ENCODE measurements at regions not wholly inside any gene's neighbourhood (a gene's known extent, or its start where the extent isn't known, plus 50 kb on each side); places are given as distances from the start of the nearest gene placed in this dataset.
"Not testable (repeated sequence)": the region's sequence is repeated elsewhere in the genome, so short reads cannot be mapped to it uniquely, and the experiment has no call there.

DNA sequence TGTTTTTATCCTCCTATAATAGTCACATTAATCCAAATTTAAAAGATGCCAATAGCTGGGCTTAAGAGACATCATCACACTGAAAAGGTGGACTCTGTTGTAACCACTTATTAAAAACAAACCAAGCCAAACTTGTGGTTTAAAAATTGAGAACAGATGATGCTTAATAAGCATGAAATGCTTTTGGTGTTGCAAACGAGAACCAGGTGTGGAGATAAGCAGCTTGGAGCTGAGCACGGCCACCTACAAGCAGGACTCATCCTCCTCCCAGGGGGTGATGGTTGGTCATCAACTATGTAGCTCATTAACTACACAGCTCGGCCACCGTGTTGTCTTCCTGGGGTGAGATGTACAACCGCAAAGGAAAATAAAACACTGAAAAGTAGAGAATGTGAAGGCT, 154.4 kb downstream of the NPR3 start:
- H3K4me1 ChIP-seq (ENCODE audit: control insufficient read depth, insufficient read depth, low read length), result no peaks in the 10 kb centered on the region
- WGBS (ENCODE audit: insufficient coverage), result 85% methylated on average over 4 of the region's 5 CpGs
- no peak overlapping the region for H3K27ac Mint-ChIP-seq
- H3K4me1 Mint-ChIP-seq, result peaks cover 9 to 10% of the 10 kb centered on the region in 2 donors
- H3K4me3 ChIP-seq (ENCODE audit: low read length), result no peak overlapping the region
- DNase-seq (no peak), ATAC-seq (no peak)
- H3K27ac ChIP-seq (ENCODE audit: low read length), result no peak overlapping the region
- no peaks in the 10 kb centered on the region for H3K36me3 Mint-ChIP-seq
- H3K36me3 ChIP-seq (ENCODE audit: control insufficient read depth, insufficient read depth, low read length), result no peaks in the 10 kb centered on the region
- H3K9me3 Mint-ChIP-seq, result peaks cover 0 to 2% of the 10 kb centered on the region in 2 donors
- H3K27me3 ChIP-seq (ENCODE audit: control insufficient read depth, insufficient read depth, low read length), result no peaks in the 10 kb centered on the region
- TF ChIP-seq, protein P1, sequence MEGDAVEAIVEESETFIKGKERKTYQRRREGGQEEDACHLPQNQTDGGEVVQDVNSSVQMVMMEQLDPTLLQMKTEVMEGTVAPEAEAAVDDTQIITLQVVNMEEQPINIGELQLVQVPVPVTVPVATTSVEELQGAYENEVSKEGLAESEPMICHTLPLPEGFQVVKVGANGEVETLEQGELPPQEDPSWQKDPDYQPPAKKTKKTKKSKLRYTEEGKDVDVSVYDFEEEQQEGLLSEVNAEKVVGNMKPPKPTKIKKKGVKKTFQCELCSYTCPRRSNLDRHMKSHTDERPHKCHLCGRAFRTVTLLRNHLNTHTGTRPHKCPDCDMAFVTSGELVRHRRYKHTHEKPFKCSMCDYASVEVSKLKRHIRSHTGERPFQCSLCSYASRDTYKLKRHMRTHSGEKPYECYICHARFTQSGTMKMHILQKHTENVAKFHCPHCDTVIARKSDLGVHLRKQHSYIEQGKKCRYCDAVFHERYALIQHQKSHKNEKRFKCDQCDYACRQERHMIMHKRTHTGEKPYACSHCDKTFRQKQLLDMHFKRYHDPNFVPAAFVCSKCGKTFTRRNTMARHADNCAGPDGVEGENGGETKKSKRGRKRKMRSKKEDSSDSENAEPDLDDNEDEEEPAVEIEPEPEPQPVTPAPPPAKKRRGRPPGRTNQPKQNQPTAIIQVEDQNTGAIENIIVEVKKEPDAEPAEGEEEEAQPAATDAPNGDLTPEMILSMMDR (IDR thresholded peaks at IDR 0.05), result no peak
- intact Hi-C loops (cut with micrococcal nuclease), result no loop called here
- peaks cover 16 to 23% of the 10 kb centered on the region in 2 donors for H3K27me3 Mint-ChIP-seq (ENCODE audit: low read depth in 2 of 2)
- H3K4me3 Mint-ChIP-seq, result no peak overlapping the region
- H3K9me3 ChIP-seq (ENCODE audit: control insufficient read depth, insufficient read depth, low read length), result no peaks in the 10 kb centered on the region

DNA sequence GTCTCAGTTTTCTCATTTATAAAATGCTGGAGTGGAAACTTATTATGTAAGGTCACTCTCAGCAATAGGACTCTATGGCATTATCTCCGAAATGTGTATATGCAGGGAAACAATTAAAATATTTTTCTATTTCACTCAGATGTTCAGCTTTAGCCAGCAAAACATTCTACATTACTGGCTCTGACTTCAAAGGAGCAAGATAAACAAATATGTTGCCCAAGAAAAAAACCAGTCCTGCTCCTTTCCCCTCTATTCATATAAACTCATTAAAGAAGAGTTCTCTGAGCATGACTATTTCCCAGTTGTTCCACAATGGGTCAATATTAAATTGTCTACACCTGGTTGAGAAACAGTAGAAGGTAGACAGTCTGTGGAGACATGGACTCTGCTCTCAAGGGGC, 155.0 kb downstream of the NPR3 start:
- no CpG with 5 or more reads among the region's 1 CpG for WGBS (ENCODE audit: insufficient coverage)
- Mint-ChIP-seq H3K4me3 (no peak overlapping the region), H3K9me3 (peaks cover 0 to 2% of the 10 kb centered on the region in 2 donors), H3K27me3 (ENCODE audit: low read depth in 2 of 2) (peaks cover 16 to 17% of the 10 kb centered on the region in 2 donors), H3K27ac (no peak overlapping the region), H3K4me1 (peaks cover 9 to 10% of the 10 kb centered on the region in 2 donors), H3K36me3 (no peaks in the 10 kb centered on the region)
- TF ChIP-seq, protein P1 (IDR thresholded peaks at IDR 0.05), result no peak
- Histone ChIP-seq H3K4me1 (ENCODE audit: control insufficient read depth, insufficient read depth, low read length) (no peaks in the 10 kb centered on the region), H3K36me3 (ENCODE audit: control insufficient read depth, insufficient read depth, low read length) (no peaks in the 10 kb centered on the region), H3K9me3 (ENCODE audit: control insufficient read depth, insufficient read depth, low read length) (no peaks in the 10 kb centered on the region), H3K27me3 (ENCODE audit: control insufficient read depth, insufficient read depth, low read length) (no peaks in the 10 kb centered on the region), H3K4me3 (ENCODE audit: low read length) (no peak overlapping the region), H3K27ac (ENCODE audit: low read length) (no peak overlapping the region)
- ATAC-seq (no peak), DNase-seq (no peak)
- intact Hi-C loops (cut with micrococcal nuclease), result no loop called here

DNA sequence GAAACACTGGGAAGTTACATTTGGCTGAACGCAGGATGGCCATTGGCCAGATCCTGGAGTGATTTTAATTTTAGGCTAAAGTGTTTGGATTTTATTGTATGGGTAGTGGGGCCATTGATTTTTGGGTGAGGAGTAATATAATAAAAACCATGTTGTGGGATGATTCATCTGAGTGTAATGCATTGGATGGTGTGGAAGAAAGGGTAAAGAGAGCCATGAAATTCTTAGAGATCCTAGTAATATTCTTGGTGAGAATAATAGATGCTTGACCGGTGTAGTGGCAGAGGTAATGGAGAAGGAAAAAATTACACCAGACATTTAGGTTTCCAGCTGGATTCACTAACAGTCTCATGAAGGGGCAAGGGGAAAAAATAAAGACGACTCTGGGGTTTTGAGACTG, 158.1 kb downstream of the NPR3 start:
- Mint-ChIP-seq H3K27me3 (ENCODE audit: low read depth in 2 of 2) (peaks cover 0 to 8% of the 10 kb centered on the region in 2 donors), H3K27ac (no peak overlapping the region), H3K4me3 (no peak overlapping the region), H3K36me3 (no peaks in the 10 kb centered on the region), H3K9me3 (peaks cover 4% of the 10 kb centered on the region in 2 donors), H3K4me1 (no peaks in the 10 kb centered on the region)
- no peak for DNase-seq
- ATAC-seq, result no peak
- intact Hi-C loops (cut with micrococcal nuclease), result no loop called here
- Histone ChIP-seq H3K4me3 (ENCODE audit: low read length) (no peak overlapping the region), H3K27ac (ENCODE audit: low read length) (no peak overlapping the region), H3K9me3 (ENCODE audit: control insufficient read depth, insufficient read depth, low read length) (no peaks in the 10 kb centered on the region), H3K36me3 (ENCODE audit: control insufficient read depth, insufficient read depth, low read length) (no peaks in the 10 kb centered on the region), H3K27me3 (ENCODE audit: control insufficient read depth, insufficient read depth, low read length) (no peaks in the 10 kb centered on the region), H3K4me1 (ENCODE audit: control insufficient read depth, insufficient read depth, low read length) (no peaks in the 10 kb centered on the region)
- 88% methylated on average over 3 of the region's 3 CpGs for WGBS (ENCODE audit: insufficient coverage)
- TF ChIP-seq, protein P1 (IDR thresholded peaks at IDR 0.05), result no peak

DNA sequence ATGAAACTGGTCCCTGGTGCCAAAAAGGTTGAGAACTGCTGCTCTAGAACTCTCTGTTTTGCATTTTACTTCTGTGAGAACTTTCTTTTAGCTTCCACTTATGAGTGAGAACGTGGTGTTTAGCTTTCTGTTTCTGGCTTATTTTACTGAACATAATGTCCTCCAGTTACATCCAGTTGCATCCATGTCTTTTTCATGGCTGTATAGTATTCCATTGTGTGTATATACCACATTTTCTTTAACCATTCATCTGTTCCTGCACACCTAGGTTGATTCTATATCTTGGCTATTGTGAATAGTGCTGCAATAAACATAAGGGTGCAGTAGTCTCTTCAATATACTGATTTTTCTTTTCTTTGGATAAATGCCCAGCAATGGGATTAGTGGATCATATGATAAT, 165.7 kb downstream of the NPR3 start:
- no peaks in the 10 kb centered on the region for H3K27me3 ChIP-seq (ENCODE audit: control insufficient read depth, insufficient read depth, low read length)
- intact Hi-C loops (cut with micrococcal nuclease), result no loop called here
- ATAC-seq (no peak), DNase-seq (no peak)
- H3K4me3 ChIP-seq (ENCODE audit: low read length), result no peak overlapping the region
- TF ChIP-seq, protein P1 (IDR thresholded peaks at IDR 0.05), result no peak
- H3K36me3 ChIP-seq (ENCODE audit: control insufficient read depth, insufficient read depth, low read length), result no peaks in the 10 kb centered on the region
- H3K4me1 Mint-ChIP-seq, result no peaks in the 10 kb centered on the region
- peaks cover 0 to 4% of the 10 kb centered on the region in 2 donors for H3K9me3 Mint-ChIP-seq
- H3K27ac ChIP-seq (ENCODE audit: low read length), result no peak overlapping the region
- H3K4me1 ChIP-seq (ENCODE audit: control insufficient read depth, insufficient read depth, low read length), result no peaks in the 10 kb centered on the region
- no peak overlapping the region for H3K4me3 Mint-ChIP-seq
- no peaks in the 10 kb centered on the region for H3K36me3 Mint-ChIP-seq
- H3K9me3 ChIP-seq (ENCODE audit: control insufficient read depth, insufficient read depth, low read length), result no peaks in the 10 kb centered on the region
- 80% methylated on average over 1 of the region's 1 CpG for WGBS (ENCODE audit: insufficient coverage)
- H3K27ac Mint-ChIP-seq, result no peak overlapping the region
- H3K27me3 Mint-ChIP-seq (ENCODE audit: low read depth in 2 of 2), result no peaks in the 10 kb centered on the region

DNA sequence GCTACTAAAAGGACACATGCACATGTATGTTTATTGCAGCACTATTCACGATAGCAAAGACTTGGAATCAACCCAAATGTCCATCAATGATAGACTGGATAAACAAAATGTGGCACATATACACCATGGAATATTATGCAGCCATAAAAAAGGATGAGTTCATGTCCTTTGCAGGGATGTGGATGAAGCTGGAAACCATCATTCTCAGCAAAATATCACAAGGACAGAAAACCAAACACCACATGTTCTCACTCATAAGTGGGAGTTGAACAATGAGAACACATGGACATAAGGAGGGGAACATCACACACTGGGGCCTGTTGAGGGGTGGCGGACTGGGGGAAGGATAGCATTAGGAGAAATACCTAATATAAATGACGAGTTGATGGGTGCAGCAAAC, 168.2 kb downstream of the NPR3 start:
- H3K27ac Mint-ChIP-seq; H3K27me3 ChIP-seq (ENCODE audit: control insufficient read depth, insufficient read depth, low read length); H3K4me1 Mint-ChIP-seq; H3K27ac ChIP-seq (ENCODE audit: low read length); intact Hi-C loops (cut with micrococcal nuclease); H3K27me3 Mint-ChIP-seq (ENCODE audit: low read depth in 2 of 2); H3K9me3 ChIP-seq (ENCODE audit: control insufficient read depth, insufficient read depth, low read length); H3K36me3 ChIP-seq (ENCODE audit: control insufficient read depth, insufficient read depth, low read length); H3K4me3 ChIP-seq (ENCODE audit: low read length); DNase-seq; H3K4me3 Mint-ChIP-seq; H3K4me1 ChIP-seq (ENCODE audit: control insufficient read depth, insufficient read depth, low read length); ATAC-seq: not testable (repeated sequence)
- 86% methylated on average over 1 of the region's 3 CpGs for WGBS (ENCODE audit: insufficient coverage)
- peaks cover 10% of the 10 kb centered on the region for H3K36me3 Mint-ChIP-seq
- H3K9me3 Mint-ChIP-seq, result peaks cover 7 to 10% of the 10 kb centered on the region in 2 donors

Measured in natural killer cell (primary cell).